Activated CD8-positive, alpha-beta memory T cell treated with anti-CD3 and anti-CD28 coated beads for 1 hour (primary cell): ENCODE measurements at regions not wholly inside any gene's neighbourhood (a gene's known extent, or its start where the extent isn't known, plus 50 kb on each side); places are given as distances from the start of the nearest gene placed in this dataset.

Experiments used
- DNase-seq, 2 donors: peaks; one replicate each; pipeline ENCODE4 v3.0.0-alpha.2; 2020; ENCODE audit warnings: low read depth in 1 of 2; ENCODE audit errors: extremely low read depth in 1 of 2

DNA sequence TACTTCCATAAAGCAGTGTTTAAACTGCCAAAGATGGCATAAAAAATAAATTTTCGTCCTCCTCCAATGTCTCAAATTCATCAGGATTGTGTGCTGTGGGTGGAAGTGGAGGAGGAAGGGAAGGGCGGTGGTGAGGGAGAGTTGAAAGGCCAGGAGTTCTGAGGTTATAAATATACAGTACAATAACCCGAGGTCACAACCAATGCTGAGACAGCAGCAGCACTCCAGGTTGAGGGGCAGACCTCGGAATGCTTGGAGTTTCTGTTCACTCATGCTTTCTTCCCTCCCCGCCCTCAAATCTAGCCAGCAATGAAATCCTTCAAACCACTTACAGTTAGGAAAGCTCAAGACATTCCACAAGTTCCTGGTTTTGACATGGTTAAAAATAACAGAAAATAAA lies 134.0 kb upstream of the SMAD1 start:
- DNase-seq: no peak

DNA sequence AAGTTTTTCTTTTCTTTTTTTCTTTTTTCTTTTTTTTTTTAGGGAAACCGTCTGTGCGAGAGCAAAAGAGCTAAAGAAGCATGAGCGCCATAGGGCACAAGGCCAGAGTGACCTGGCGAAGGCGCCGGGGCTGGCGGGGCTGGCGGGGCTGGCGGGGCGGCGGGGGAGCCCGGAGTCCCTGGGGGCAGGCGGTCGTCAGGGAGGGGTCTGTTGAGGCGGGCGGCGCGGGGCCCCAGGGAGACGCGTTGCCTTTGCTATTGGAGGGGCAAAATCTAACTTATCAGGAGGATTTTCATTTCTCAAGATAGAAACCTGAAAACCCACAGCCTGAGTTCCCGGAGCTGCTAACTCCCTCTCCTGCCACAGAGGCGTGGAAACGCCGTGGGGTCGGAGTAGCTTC lies 135.6 kb upstream of the SMAD1 start:
- no peak for DNase-seq

DNA sequence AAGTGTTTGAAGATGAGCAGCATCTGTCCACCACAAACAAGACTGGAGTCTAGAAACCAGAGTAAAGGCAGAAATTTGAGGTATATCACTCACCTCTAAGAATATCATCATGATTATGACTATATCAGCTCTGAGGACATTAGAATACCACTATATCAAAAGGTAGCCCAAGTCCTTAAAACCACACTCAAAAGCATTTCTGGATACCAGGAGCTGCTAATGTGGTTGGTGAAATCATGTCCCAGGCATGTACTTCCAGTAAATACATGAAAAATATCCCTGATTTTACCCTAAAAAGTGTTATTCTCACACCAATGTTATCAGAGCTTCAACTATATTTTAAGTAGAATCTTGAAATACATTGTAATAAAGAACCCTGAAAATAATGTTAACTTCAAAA lies 136.3 kb upstream of the SMAD1 start:
- no peak for DNase-seq

DNA sequence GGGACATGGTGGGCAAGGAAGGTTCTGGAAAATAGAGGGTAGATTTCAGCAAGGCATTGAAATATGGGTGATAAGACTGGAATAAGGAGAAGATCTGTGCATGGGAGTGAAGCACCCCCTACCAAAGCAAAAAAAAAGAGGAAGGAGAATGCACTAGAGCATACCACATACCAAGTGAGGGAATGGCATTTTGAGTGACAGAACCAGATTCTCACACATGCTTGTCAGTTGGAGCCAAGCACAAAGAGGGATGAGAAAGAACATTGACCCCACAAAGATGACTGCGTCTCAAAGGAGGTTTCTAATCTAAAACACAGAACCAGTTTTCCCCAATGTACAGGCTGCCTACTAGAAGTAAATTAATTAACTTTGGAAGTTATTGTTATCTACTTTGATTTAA lies 140.3 kb upstream of the SMAD1 start:
- no peak for DNase-seq

DNA sequence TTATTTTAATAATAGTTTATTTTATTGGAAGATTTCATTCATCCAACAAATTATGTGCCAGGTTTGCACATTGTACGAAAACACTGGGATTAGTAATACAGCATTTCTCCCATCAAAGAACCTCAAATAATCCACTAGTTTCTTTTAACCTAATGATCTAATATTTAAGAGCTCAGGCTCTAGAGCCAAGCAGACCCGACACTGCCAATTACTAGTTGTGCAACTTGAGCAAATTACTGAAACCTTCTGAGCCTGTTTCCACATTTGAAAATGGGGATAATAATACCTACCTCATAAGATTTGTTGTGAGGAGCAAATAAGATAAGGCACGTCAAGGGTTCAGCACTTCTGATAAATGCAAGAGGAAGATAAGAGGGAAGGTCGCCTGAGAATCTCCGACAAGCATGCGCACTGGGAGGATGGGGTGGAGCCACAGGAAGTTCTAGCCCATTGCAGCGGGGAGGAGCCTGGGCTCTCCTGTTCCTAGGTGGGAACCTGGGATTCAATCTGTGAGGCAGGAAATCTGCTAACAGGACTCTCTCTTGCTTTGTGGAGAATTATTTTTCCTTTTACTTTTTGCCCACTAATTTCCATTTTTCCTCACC lies 141.5 kb upstream of the SMAD1 start:
- DNase-seq: no peak

DNA sequence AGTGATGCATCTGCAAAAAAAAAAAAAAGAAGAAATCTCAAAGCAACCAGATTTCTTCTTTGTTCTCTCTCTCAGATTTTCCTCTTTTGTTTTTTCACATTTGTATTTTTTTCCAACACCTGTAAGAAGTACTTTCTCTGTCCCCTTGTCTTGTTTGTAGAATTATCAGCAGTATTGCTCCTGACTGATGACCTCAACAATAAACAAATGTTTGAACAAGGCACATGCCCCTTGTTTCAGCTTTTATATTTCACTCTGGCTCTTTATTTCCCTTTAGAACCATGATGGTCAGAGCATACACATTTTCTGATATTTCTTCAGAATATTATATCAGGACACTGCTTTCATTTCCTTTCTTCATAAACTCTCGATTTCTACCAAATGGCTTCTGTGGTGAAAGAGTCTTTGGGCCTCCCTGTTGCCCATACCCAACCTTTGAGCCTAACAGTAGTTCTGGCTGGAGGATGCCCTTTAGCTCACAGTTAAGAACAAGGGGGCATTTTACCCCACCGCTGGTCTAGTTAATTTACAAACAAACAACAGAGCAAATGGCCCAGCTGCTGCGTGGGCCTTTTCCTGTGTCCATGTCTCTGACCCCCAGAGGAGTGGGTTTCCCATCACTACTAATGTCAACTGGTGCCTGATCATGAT lies 142.5 kb upstream of the SMAD1 start:
- no peak for DNase-seq

DNA sequence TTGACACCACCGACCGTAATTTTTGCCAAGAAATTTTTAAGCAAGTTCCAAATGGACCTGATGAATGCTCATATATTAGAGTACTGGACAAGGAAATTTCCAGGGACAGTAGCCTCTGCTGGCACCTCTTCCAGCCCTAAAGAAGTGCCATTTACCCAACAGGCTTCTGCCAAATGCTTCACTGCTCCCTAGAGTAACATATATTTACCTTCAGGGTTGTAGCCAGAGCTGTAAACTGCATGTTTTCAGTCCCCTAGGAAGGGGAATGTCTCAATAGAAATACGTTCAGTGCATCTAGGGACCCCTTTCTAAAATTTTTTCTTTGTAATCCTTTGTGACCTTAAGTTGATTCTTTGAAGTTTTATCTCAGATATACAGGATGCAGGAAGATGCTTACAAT lies 143.1 kb upstream of the SMAD1 start:
- no peak for DNase-seq

DNA sequence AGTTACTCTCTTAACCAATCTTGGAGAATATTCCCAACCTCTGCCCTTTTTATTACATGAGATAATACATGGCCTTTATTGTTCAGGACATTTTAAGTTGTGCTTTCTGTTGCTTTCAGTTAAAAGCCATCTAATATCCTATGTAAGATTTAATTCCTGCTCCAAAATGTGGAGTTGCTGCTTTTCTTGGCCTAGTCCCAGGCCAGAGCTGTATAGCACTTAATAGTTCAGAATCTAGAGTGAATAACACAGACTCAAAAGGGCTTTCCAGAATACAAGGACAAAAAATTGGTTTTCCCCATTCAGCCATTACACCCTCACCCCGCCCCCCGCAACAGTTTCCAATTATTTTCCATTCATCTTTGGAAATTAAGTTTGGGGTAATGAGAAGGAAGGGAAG lies 144.3 kb upstream of the SMAD1 start:
- no peak for DNase-seq

DNA sequence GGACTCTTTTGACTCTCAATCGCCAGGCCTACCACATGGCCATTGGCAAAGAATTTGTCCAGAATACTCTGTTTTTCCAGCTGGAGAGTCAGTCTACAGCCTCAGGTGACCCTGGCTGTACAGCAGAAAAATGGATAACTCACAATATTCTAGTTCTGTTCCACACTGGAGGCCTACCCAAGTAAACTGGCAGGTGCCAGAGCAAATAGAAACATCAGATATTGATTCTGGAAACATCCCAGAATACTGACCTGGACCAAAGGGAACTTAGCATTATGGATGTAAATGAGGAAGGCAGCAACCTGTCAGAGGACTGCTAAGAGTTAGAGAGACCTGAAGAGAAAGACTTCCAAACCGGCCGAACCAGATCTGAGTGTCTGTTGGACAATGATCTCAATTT lies 147.9 kb upstream of the SMAD1 start:
- DNase-seq: no peak

DNA sequence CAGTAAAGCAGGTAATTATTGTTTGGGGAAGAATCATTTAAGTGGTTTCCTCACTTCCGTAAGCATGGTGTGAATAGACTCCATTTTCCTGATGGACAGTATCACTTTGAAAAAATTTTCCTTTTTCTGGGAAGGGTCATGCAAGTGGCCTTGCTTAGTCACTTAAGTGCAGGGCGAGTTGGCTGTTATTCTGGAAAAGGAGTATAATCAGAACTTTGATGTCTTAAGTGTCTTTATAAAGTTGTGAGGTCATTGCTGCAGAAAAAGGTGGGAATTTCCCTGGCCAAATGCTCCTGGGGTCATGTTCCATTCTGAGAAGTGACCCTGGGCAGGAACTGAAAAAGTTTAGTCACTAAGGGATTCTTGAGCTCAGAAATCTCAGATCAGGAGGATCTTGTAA lies 146.1 kb upstream of the OTUD4 start:
- no peak for DNase-seq

DNA sequence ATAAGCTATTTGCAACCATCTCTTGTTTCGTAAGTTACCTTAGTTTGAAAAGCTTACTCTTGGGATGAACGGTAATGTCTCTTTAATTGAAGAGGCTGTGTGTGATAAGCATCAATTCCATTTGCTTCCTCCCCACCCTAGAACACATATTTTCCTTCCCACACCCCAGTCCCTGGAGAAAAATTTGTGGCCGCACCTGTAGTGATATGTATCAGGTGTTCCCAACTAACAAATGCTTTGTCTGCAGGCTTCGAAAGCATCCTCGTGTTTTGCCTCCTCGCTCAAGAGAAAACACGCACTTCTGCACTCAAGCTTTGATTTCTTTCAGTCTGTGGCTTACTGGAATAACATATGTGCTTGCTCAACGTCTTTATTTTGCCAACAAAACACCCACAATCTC lies 143.8 kb upstream of the OTUD4 start:
- DNase-seq: no peak

DNA sequence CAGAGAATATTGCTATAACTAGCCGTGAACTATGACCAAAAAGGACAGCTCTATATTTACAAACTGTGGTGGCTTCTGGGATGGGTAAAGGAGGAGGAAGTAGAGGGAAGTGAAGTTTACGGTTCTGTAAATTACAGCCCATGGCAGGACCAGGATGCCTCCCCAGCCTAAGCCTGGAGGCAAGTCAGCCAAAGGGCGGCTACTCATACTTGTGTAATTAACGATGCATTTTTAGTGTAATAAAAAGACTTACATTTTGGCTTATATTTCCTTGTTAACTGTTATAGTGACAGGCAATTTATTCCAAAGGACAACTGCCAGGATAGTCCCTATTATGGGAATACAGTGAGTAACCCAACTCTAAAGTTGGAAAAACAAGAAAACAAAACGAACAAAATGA lies 139.9 kb upstream of the OTUD4 start:
- no peak for DNase-seq

DNA sequence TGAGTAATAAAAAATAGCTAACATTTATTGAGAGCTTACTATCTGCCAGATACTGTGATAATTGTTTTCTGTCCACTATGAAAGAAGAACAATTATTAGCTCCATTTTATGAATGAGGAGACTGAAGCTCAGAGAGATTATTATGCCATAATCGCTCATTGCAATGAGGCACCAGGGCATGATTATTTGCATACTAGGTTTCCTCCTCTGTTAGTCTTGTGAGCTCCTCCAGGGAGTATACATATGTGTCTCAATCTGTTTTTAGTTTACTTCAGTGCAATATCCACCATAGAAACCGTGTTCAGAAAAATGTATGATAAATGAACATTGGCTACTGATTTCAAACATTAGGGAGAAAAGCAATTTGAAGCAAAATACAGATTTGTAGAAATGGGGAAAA lies 139.4 kb upstream of the OTUD4 start:
- DNase-seq: no peak

DNA sequence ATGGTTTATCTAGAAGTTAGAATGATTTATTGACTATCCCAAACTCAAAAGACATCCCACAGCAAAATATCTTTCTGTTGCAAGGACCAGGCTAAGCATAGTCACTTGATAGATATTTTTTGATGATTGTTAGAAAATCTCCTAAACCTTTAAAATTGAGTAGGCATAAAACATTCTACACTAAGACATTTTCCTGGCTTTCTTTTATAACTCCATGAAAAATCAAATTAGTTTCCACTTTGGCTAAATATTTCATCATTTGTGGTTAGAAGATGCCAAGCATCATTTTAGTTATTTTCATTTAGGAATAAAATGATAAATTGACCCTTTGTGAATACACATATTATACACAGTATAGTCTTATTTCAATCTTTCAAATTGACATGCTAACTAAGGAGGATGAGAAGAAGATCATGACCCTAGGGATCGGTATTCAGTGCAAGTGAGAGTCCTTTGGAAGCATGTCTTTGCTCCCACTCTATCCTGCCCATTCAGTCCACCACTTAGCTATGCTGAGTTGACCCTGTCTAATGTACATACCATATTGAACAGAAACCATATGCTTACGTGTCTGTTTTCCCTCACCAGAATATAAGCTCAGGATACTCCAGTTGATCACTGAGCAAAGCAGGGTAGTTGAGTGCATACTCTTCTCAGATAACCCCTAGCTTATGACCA lies 136.6 kb upstream of the OTUD4 start:
- DNase-seq: no peak

DNA sequence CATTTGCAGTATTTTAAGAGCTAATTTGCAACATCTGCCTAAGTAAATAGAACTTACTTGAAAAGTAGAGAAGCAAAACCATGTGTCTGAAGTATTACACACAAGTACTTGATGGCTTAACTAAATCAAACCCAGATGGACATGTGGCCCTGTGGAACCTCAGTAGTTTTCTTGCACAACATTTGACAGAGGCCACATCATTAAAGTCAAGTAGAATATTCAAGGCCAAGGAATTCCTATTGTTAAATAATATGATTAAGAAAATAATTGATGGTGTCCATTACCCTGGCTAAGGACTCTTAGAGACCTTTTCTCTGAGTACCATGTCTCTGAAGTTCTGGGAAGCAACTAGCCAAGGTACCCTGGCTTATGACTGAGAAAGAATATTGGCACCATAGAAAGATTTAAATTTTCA lies 135.4 kb upstream of the OTUD4 start:
- no peak for DNase-seq

DNA sequence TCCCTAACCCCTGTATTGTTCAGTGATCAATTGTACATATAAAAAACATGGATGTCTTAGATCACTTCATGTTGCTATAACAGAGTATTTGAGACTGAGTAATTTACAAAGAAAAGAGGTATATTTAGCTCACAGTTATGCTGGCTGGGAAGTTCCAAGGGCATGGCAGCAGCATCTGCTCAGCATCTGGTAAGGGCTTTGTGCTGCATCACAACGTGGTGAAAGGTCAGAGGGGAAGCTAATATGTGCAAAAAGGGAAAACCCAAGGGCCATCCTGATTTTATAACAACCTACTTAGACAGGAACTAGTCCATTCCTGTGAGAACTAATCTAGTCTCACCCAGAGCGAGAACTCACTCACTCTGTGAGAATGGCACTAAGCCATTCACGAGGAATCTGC lies 128.2 kb upstream of the OTUD4 start:
- DNase-seq: no peak

DNA sequence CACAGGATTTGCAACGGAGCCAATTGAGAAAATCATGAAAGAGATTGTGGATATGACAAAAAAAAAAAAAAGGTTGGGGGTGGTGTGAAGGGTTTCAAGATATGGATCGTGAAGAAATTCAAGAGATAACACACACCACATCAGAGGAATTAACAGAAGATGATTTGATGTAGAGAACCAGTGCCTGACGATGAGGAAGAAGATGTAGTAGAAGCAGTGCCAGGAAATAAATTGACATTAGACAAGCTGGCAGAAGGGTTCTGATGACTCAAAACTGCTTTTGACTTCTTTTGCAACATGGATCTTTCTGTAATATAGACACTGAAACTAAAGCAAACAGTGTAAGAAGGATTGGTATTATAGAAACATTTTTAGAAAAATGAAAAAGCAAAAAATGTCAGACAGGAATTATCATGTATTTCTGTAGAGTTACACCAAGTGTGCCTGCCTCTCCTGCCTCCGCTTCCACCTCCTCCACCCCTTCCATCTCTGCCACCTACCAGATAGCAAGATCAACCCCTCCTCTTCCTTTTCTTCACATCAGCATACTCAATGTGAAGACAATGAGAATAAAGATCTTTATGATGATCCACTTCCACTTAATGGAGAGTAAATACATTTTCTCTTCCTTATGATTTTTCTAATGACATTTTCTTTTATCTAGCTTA lies 127.5 kb upstream of the OTUD4 start:
- DNase-seq: no peak

DNA sequence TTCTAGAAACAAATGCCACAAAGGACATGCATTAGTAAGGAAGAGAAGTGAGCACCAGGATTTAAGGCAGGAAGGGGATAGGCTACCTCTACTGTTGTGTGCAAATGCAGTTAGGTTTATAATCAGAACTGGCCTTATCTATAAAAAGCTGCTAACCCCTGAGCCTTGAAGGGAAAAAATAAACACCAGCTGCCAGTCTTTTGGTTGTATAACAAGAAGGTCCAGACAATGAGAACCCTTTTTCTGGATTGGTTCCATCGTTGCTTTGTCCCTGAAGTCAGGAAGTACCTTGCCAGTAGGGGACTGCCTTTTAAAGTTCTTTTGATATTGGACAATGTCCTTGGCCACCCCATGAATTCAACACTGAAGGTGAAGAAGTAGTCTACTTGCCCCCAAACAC lies 126.7 kb upstream of the OTUD4 start:
- no peak for DNase-seq

DNA sequence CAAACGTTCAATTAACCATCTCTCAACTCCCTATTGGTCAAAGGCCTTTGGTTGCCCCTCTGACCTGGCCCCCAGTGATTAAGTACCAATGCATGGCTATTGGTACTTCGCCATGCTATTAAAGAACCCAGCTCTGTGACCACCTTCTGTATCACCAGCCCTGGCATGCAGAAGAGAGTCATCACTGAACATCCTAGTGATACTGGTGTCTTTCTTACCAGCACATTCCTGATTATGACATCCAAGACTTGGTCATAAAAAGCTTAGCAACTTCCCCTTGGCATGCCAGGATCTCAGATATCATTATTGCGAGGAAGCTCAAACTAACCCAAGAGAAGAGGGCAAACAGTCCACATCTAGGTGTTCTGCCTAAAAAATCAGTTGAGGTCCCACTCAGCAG lies 122.3 kb upstream of the OTUD4 start:
- DNase-seq: no peak

DNA sequence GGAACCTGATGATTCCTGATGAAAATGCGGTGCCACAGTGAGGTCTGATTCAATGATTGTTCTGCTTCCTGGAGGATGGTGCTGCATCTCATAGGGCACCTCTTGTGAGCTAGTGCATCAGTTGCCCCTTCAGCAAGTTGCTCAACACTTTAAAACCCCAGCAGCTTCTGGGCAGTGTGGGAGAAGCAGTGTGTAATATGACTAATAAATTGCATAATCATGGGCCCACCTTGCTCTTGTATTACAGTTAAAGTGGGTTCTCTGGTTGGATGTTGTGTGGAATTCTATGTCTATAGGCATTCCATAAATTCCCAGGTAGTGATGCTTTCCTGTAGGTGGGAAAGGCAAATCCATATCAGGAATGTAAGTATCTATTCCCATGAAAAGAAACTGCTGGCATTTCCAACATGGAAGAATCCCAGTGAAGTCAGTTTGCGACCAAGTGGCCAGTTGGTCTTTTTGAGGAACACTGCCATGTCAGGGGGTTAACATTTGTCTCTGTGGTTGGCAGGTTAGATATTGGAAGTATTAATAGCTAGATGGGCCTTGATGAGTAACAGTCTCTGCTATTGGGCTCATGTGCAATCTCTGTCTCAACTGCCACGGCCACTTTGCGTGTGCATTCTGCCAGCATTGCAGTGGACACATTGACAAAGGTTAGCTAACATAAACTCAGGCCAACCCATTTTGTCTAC lies 121.1 kb upstream of the OTUD4 start:
- DNase-seq: no peak

DNA sequence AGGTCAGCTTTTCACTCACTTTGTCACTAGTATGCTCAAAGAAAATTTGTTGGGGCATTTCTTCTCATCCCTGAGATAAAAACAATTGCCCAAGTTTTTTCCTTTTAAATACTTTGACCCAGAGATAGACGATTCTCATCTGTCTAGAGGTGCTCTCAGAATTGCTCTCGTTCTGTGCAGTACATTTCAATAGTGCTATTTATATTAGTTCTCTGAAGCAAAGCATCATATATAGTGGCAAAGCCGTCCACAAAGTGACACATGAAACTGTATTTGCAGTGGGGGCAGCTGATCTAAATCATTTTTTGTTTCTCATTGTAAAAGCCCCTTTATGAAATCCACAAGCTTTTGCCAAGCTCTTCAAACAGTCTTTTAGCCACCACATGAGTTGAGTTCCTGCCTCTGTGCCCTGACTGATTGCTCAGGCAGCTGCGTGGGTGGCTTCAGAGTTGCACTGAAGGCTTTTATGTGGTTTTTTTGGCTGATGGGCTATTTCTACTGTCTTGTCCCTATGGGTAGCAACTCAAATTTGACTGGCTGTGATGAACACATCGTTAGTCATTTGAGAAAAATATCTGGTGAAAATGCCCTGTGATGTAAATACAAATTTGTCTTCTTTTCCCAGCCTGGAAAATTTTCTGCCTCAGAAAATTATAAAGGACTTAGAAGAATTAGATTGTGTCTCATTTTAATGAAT lies 119.1 kb upstream of the OTUD4 start:
- DNase-seq: peak; percentile 13 to 14
